ENCODE measurements at regions not wholly inside any gene's neighbourhood (a gene's known extent, or its start where the extent isn't known, plus 50 kb on each side); places are given as distances from the start of the nearest gene placed in this dataset.
A peak's percentile ranks its signal among the peaks of the same experiment; 100 is the strongest.

DNA sequence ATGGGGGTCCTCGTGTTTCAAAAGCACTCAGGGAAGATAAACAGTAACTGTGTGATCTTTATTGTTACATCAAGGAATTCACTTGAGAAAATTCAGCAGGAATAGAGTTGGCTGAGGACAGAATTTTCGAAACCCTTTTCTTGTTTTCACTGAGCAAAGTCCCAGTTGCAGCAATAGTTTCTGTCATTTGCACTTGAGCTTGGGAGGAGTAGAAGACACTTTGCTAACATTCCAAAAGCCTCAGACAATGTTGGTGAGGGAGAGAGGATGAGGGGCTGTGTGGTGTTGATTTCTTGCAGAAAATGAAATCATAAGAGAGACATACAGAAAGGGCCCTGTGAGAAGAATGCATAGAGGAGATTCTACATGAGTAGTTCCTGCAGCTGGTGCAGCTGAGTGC lies 151.9 kb upstream of the DIPK2B start:
- no peak for DNase-seq

DNA sequence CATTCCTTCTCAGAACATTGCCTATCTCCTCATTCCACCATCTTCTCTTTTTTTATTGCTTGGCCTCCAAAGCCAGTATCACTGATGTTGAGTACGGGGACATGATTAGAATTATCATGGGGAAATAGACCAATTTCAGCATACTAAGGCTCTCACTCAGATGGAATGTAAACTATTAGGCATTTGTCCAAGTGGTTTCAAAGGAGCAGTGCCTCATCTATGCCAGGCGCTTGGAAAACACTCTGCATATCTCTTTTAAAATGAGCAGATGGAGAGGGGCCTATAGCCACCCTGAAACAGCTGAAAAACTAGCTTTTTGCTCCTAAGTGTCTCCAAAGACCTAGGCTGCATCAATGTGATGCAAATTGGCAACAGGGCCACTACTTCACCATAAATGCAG lies 150.8 kb upstream of the DIPK2B start:
- DNase-seq = no peak

- DNase-seq = no peak
Measured at GRCh38 chrX:45348296-45348695, 147.6 kb upstream of the DIPK2B start.

GRCh38 chrX:45347877-45348276 lies 147.2 kb upstream of the DIPK2B start:
- no peak for DNase-seq

GRCh38 chrX:45344594-45344993 lies 143.9 kb upstream of the DIPK2B start:
- no peak for DNase-seq

DNA sequence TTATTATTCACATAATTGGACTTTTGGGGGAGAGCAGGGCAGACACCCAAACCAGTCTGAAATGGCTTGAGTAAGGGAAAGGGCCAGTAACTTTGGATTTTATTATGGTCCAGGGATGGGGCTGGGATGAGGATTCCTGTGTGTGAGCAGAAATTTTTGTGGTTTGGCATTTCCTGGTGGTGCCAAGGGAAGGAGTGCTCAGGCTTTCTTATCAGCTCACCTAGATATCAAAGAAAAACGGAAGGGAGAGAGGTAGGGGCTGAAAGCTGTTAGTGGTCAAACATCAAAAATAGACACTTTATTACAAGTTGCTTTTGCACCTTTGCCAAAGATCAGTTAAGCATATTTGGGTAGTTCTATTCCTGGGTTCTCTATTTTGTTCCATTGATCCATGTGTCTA lies 128.5 kb upstream of the DIPK2B start:
- DNase-seq = no peak

GRCh38 chrX:45324941-45325340 lies 124.3 kb upstream of the DIPK2B start:
- no peak for DNase-seq

GRCh38 chrX:45323387-45323786 lies 122.7 kb upstream of the DIPK2B start:
- no peak for DNase-seq

DNA sequence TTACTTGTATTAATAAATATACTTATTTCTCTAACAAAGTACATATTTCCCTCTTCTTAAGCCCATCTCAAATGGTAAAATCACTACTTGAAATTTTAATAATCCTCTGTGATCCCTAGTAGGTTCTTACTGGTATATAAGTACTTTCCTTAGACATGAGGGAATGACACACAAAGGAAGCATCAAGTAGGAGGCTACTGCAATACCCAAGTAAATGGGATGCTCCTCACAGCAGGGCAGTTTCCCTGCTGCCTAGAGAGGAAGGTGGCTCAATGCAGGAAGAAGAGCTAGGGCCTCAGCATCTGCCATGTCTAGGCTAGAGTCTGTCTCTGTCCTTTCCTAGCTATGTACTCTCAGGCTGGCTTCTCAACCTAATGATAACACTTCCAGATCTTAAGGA lies 122.1 kb upstream of the DIPK2B start:
- DNase-seq = no peak

DNA sequence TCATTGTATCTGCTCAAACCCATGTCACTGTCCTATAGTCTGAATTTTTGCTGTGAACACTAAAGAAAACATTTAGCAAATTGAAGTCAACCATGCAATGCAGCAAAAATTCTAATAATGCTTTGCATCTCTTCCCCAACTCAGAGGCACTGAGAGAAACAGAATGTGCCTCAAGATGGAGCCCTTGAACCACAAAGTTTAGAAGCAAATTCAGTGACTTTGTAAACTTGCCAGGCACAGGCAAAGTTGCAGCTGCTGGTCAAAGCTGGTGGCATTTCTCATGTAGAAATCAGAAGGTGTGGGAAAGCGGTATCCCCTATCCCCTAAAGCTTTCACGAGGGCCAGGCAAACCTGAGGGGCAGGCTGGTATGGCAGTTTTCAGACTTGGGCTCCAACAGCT lies 121.7 kb upstream of the DIPK2B start:
- DNase-seq = peak; percentile 6 to 9

DNA sequence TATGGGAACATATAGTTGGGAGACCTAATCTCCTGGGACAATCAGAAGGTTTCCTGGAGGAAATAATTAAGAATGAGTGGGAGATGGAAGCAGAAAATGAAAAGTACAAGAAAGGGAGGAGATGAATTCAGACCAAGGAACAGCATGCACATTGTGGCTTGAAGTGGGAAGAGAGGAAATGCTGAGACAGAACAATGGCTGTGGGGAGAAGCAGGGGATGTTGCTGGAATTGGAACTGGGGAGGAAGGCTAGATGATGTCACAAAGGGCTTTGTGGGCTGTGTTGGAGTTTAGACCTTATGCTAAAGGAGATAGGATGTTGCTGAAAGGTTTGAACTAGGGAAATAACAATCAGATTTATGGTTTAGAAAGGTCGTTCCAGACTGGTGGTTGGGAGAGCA lies 119.5 kb upstream of the DIPK2B start:
- no peak for DNase-seq

DNA sequence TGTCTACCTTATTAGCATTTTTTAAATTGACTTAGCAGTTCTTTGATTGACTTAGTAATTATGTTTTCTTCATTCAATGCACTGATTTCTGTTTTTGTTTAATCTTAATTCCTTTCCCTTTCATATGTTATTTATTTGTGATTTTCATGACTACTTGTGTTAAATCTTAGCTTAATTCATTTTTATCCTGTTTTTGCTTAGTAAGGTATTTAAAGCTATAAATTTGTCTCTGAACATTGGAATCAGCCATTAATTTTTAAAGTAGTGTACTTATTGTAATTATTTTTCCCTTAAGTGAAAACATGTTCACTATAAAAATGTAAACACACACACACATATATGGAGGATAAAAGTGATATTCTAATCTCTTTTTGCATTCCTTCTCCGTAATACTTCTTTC lies 109.1 kb upstream of the DIPK2B start:
- no peak for DNase-seq

DNA sequence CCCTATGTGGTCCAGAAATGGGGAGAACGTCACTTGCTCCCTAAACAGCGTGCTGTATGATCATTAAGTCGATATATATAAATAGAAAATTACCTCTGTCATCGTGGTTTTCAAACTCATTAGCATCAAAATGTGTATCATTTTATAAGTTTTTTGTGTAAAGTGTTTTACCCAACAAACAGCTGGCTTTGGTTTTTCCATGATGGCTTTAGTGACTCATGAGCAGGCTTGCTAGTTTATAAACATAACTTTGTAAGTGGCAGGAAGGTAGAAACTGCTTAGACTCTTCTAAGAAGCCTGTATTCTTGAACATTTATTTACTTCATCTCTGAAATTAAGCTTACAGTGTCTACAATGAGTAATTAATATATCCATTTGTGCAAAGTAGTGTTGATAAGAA lies 108.4 kb upstream of the DIPK2B start:
- no peak for DNase-seq

- no peak for DNase-seq
Measured at GRCh38 chrX:45306794-45307193, 106.1 kb upstream of the DIPK2B start.

- DNase-seq = no peak
Measured at GRCh38 chrX:45300638-45301037, 100.0 kb upstream of the DIPK2B start.

GRCh38 chrX:45295259-45295986 lies 94.7 kb upstream of the DIPK2B start:
- no peak for DNase-seq

DNA sequence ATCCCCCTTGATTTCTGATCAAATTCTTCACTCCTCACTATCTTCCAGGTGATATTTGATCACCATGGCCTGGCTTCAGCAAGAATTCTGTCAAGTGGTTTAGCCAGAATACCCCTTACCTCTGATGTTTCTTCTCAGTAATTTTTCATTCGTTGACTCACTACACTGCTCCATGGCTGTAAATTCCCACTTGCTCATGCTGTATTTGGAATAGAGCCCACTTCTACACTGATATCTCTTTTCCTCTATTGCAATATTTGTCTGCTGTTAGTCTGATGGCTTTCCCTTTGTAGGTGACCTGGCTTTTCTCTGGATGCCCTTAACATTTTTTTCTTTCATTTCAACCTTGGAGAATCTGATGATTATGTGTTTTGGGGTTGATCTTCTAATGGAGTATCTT lies 73.9 kb upstream of the DIPK2B start:
- no peak for DNase-seq

- no peak for DNase-seq
Measured at GRCh38 chrX:45267007-45267406, 66.3 kb upstream of the DIPK2B start.

- DNase-seq = no peak
Measured at GRCh38 chrX:45266456-45266855, 65.8 kb upstream of the DIPK2B start.

- DNase-seq = no peak
Measured at GRCh38 chrX:45264865-45265264, 64.2 kb upstream of the DIPK2B start.

GRCh38 chrX:45261471-45261870 lies 60.8 kb upstream of the DIPK2B start:
- DNase-seq = no peak

- no peak for DNase-seq
Measured at GRCh38 chrX:45261005-45261404, 60.3 kb upstream of the DIPK2B start.

GRCh38 chrX:45258731-45259402 lies 58.2 kb upstream of the DIPK2B start:
- no peak for DNase-seq

All from activated CD4-positive, alpha-beta T cell treated with anti-CD3 and anti-CD28 coated beads, Interleukin-2, amount 50 U/mL, for 48 hours (primary cell).